NCI-H2107 treated with DMSO at 0.1 percent for 48 hours (cell line): ENCODE measurements at regions not wholly inside any gene's neighbourhood (a gene's known extent, or its start where the extent isn't known, plus 50 kb on each side); places are given as distances from the start of the nearest gene placed in this dataset.
A peak's percentile ranks its signal among the peaks of the same experiment; 100 is the strongest.
"Not testable (repeated sequence)": the region's sequence is repeated elsewhere in the genome, so short reads cannot be mapped to it uniquely, and the experiment has no call there.

Experiments used
- DNase-seq: peaks from one replicate; lab custom pipeline; 2025; ENCODE audit not compliant: unreplicated experiment; lab: John Stamatoyannopoulos, UW

GRCh38 chrX:64580605-64581004 is 185.4 kb upstream of the MTMR8 start:
- no peak for DNase-seq

GRCh38 chrX:64580035-64580434 is 184.8 kb upstream of the MTMR8 start:
- peak; percentile 4 for DNase-seq

- DNase-seq = no peak
Observed at GRCh38 chrX:64571011-64571410, 175.8 kb upstream of the MTMR8 start.

- DNase-seq = no peak
Observed at GRCh38 chrX:64570204-64570603, 175.0 kb upstream of the MTMR8 start.

GRCh38 chrX:64565348-64565747 is 170.1 kb upstream of the MTMR8 start:
- not testable (repeated sequence) for DNase-seq

GRCh38 chrX:64549236-64549635 is 154.0 kb upstream of the MTMR8 start:
- DNase-seq = not testable (repeated sequence)

GRCh38 chrX:64536736-64537135 is 141.5 kb upstream of the MTMR8 start:
- no peak for DNase-seq
